IMR-90 (cell line): ENCODE measurements at regions not wholly inside any gene's neighbourhood (a gene's known extent, or its start where the extent isn't known, plus 50 kb on each side); places are given as distances from the start of the nearest gene placed in this dataset.

Source experiments
- ATAC-seq: fragments of 200-7000 bp; cut with Tn5 transposase; 2 replicates; pipeline ENCODE4 v1.9.1; 2020; ENCODE audit warnings: low read depth, mild to moderate bottlenecking, moderate library complexity
- BruUV-seq: library from RNA; stranded (reverse); fragments of 400-500 nt; replicated peaks from 2 replicates; lab custom pipeline; 2021; lab: Mats Ljungman, UMichigan
- CTCF ChIA-PET: fragments of 300-600 bp; formaldehyde crosslinking; extraction: SDS; loops from one replicate; lab custom pipeline; 2021; ENCODE audit warnings: antibody characterized with exemption; lab: Yijun Ruan, JAX
- POLR2A ChIA-PET: fragments of 300-600 bp; sonication (Branson Sonifier 250); formaldehyde crosslinking; loops from one replicate; lab custom pipeline; 2022; ENCODE audit warnings: antibody characterized with exemption; ENCODE audit not compliant: unreplicated experiment; lab: Charles Lee
- DNase-seq: peaks from one replicate; pipeline ENCODE4 v3.0.0; 2013
- H2AFZ ChIP-seq: replicated peaks from 2 replicates; pipeline ENCODE3; 2013; ENCODE audit warnings: low read length, mild to moderate bottlenecking; ENCODE audit not compliant: poor library complexity
- H2AK5ac ChIP-seq: 2 replicates; pipeline ENCODE4 v1.6.1; 2013; ENCODE audit warnings: low read depth, low read length, inconsistent platforms
- H2AK9ac ChIP-seq: replicated peaks from 2 replicates; pipeline ENCODE3; 2013; ENCODE audit warnings: mild to moderate bottlenecking, low read depth, low read length, moderate library complexity; ENCODE audit not compliant: poor library complexity
- H2BK120ac ChIP-seq: 2 replicates; pipeline ENCODE4 v1.6.1; 2013; ENCODE audit warnings: low read depth, low read length, inconsistent platforms
- H2BK15ac ChIP-seq: 3 replicates; pipeline ENCODE4 v1.6.1; 2013; ENCODE audit warnings: low read depth, low read length, inconsistent platforms
- H2BK20ac ChIP-seq: 2 replicates; pipeline ENCODE4 v1.6.1; 2013; ENCODE audit warnings: low read depth, mild to moderate bottlenecking, inconsistent platforms, low read length, moderate library complexity
- H2BK5ac ChIP-seq: 2 replicates; pipeline ENCODE4 v1.6.1; 2013; ENCODE audit warnings: mild to moderate bottlenecking, low read depth, low read length, inconsistent platforms; ENCODE audit not compliant: poor library complexity, severe bottlenecking
- H3K14ac ChIP-seq: replicated peaks from 2 replicates; pipeline ENCODE4 v1.6.1; 2013; ENCODE audit warnings: low read depth, low read length, inconsistent platforms
- H3K18ac ChIP-seq: 2 replicates; pipeline ENCODE4 v1.6.1; 2013; ENCODE audit warnings: low read depth, low read length, control low read depth
- H3K23ac ChIP-seq: 2 replicates; pipeline ENCODE4 v1.6.1; 2013; ENCODE audit warnings: low read depth, low read length, inconsistent platforms
- H3K27ac ChIP-seq: 2 replicates; pipeline ENCODE4 v1.5.1; 2013; ENCODE audit warnings: mild to moderate bottlenecking, control low read depth, low read length; ENCODE audit not compliant: insufficient read depth
- H3K27me3 ChIP-seq: 2 replicates; pipeline ENCODE4 v1.6.1; 2013; ENCODE audit warnings: low read length; ENCODE audit not compliant: control insufficient read depth, insufficient read depth
- H3K36me3 ChIP-seq: 2 replicates; pipeline ENCODE4 v1.6.1; 2013; ENCODE audit warnings: low read length, mixed read lengths; ENCODE audit not compliant: control insufficient read depth, insufficient read depth
- H3K4ac ChIP-seq: 2 replicates; pipeline ENCODE4 v1.6.1; 2013; ENCODE audit warnings: low read depth, low read length, inconsistent platforms
- H3K4me1 ChIP-seq: 2 replicates; pipeline ENCODE4 v1.6.1; 2013; ENCODE audit warnings: low read length, mixed read lengths; ENCODE audit not compliant: control insufficient read depth, insufficient read depth
- H3K4me2 ChIP-seq: 2 replicates; pipeline ENCODE4 v1.6.1; 2013; ENCODE audit warnings: low read depth, mild to moderate bottlenecking, control low read depth, low read length, moderate library complexity
- H3K4me3 ChIP-seq: 2 replicates; pipeline ENCODE4 v1.5.1; 2013; ENCODE audit warnings: low read depth, mild to moderate bottlenecking, control low read depth, low read length, moderate library complexity; ENCODE audit not compliant: insufficient read depth
- H3K56ac ChIP-seq: 2 replicates; pipeline ENCODE4 v1.6.1; 2013; ENCODE audit warnings: low read length, inconsistent platforms; ENCODE audit not compliant: insufficient read depth; ENCODE audit errors: extremely low read depth
- H3K79me1 ChIP-seq, 2 experiments: 2 replicates each; pipeline ENCODE4 v1.6.1; 2013; ENCODE audit warnings: low read length in 2 of 2, inconsistent platforms in 1 of 2, low read depth in 1 of 2
- H3K9ac ChIP-seq: 2 replicates; pipeline ENCODE4 v1.6.1; 2013; ENCODE audit warnings: low read depth, low read length, control low read depth
- H3K9me1 ChIP-seq: 2 replicates; pipeline ENCODE4 v1.6.1; 2013; ENCODE audit warnings: low read length, inconsistent platforms; ENCODE audit not compliant: insufficient read depth
- H3K9me3 ChIP-seq: 2 replicates; pipeline ENCODE4 v1.6.1; 2013; ENCODE audit warnings: low read length; ENCODE audit not compliant: control insufficient read depth, insufficient read depth
- H4K20me1 ChIP-seq: 2 replicates; pipeline ENCODE4 v1.6.1; 2013; ENCODE audit warnings: low read length, inconsistent platforms; ENCODE audit not compliant: insufficient read depth
- H4K5ac ChIP-seq: 2 replicates; pipeline ENCODE4 v1.6.1; 2013; ENCODE audit warnings: mild to moderate bottlenecking, low read depth, low read length, control low read depth
- H4K8ac ChIP-seq, 2 experiments: 2 replicates each; pipeline ENCODE4 v1.6.1; 2013; ENCODE audit warnings: low read depth in 2 of 2, low read length in 2 of 2, control low read depth in 1 of 2, inconsistent platforms in 1 of 2
- H4K91ac ChIP-seq: 2 replicates; pipeline ENCODE4 v1.6.1; 2013; ENCODE audit warnings: low read depth, low read length, inconsistent platforms; ENCODE audit not compliant: insufficient read depth
- BHLHE40 ChIP-seq: fragments of 150-350 bp; IDR thresholded peaks from 2 replicates; pipeline ENCODE4 v1.6.1; 2016; ENCODE audit warnings: mild to moderate bottlenecking, low read depth, low read length
- CEBPB ChIP-seq: IDR thresholded peaks from 2 replicates; pipeline ENCODE4 v1.6.1; 2012; ENCODE audit warnings: low read depth, low read length, improper control_type of control experiment
- CHD1 ChIP-seq: IDR thresholded peaks from 2 replicates; pipeline ENCODE4 v1.6.1; 2012; ENCODE audit warnings: low read depth, low read length, improper control_type of control experiment
- FOS ChIP-seq: fragments of 150-350 bp; IDR thresholded peaks from 2 replicates; pipeline ENCODE4 v1.6.1; 2016; ENCODE audit warnings: low read depth, low read length
- MAFK ChIP-seq: IDR thresholded peaks from 2 replicates; pipeline ENCODE4 v1.6.1; 2012; ENCODE audit warnings: low read depth, low read length, improper control_type of control experiment
- MAZ ChIP-seq: IDR thresholded peaks from 2 replicates; pipeline ENCODE4 v1.6.1; 2012; ENCODE audit warnings: low read depth, mild to moderate bottlenecking, low read length, improper control_type of control experiment, moderate library complexity, borderline replicate concordance
- MXI1 ChIP-seq: IDR thresholded peaks from 2 replicates; pipeline ENCODE4 v1.6.1; 2012; ENCODE audit warnings: low read depth, mild to moderate bottlenecking, low read length, moderate library complexity, borderline replicate concordance
- NFE2L2 ChIP-seq: fragments of 150-350 bp; IDR thresholded peaks from 2 replicates; pipeline ENCODE4 v1.6.1; 2016; ENCODE audit warnings: low read depth, mild to moderate bottlenecking, low read length
- POLR2A ChIP-seq: IDR thresholded peaks from 2 replicates; pipeline ENCODE4 v1.6.1; 2012; ENCODE audit warnings: mild to moderate bottlenecking, low read depth, low read length
- RAD21 ChIP-seq: IDR thresholded peaks from 2 replicates; pipeline ENCODE4 v1.6.1; 2012; ENCODE audit warnings: low read length, improper control_type of control experiment
- RCOR1 ChIP-seq: IDR thresholded peaks from 2 replicates; pipeline ENCODE4 v1.6.1; 2012; ENCODE audit warnings: mild to moderate bottlenecking, low read length, improper control_type of control experiment; ENCODE audit not compliant: insufficient replicate concordance
- RFX5 ChIP-seq: IDR thresholded peaks from 2 replicates; pipeline ENCODE4 v1.8.0; 2012; ENCODE audit warnings: low read depth, mild to moderate bottlenecking, low read length, moderate library complexity
- SMC3 ChIP-seq: fragments of 150-350 bp; IDR thresholded peaks from 2 replicates; pipeline ENCODE4 v1.6.1; 2016; ENCODE audit warnings: low read depth, mild to moderate bottlenecking, antibody characterized with exemption, low read length, moderate library complexity
- WGBS, 2 experiments: methylation state at CpG; one replicate each; pipeline versions ENCODE4 v1.1.5 to v1.1.7; 2013; ENCODE audit warnings: missing lambda C conversion rate in 2 of 2; ENCODE audit not compliant: insufficient read length in 1 of 2; ENCODE audit errors: extremely low coverage in 2 of 2; 5-methylcytosine and 5-hydroxymethylcytosine counted together
- dilution Hi-C: fragments of 300-500 bp; cut with HindIII; formaldehyde crosslinking; loops from one replicate; pipeline ENCODE4 v1.14.3; 2018; ENCODE audit warnings: low sequenced_read_pairs; ENCODE audit not compliant: unreplicated experiment
- in situ Hi-C: fragments of 300-500 bp; cut with MboI; formaldehyde crosslinking; loops from 3 replicates; pipeline ENCODE4 v1.14.3; 2019; ENCODE audit warnings: low sequenced_read_pairs, inconsistent platforms, mixed read lengths
- intact Hi-C: fragments of 100-400 bp; cut with micrococcal nuclease; formaldehyde crosslinking; loops from 2 replicates; pipeline ENCODE4 v1.10.0; 2022
- TF ChIP-seq, protein P1 (sequence below): fragments of 150-350 bp; IDR thresholded peaks from 2 replicates; pipeline ENCODE4 v1.6.1; 2017; ENCODE audit warnings: mild to moderate bottlenecking, antibody characterized with exemption, low read length, low read depth
- TF ChIP-seq, protein P2 (sequence below): conservative IDR thresholded peaks from 2 replicates; pipeline ENCODE4 v1.5.1; 2012; ENCODE audit warnings: mild to moderate bottlenecking, low read depth, low read length, improper control_type of control experiment
- TF ChIP-seq, protein P3 (sequence below): fragments of 150-350 bp; IDR thresholded peaks from 2 replicates; pipeline ENCODE4 v1.6.1; 2016; ENCODE audit warnings: low read depth, mild to moderate bottlenecking, low read length, moderate library complexity, borderline replicate concordance

DNA sequence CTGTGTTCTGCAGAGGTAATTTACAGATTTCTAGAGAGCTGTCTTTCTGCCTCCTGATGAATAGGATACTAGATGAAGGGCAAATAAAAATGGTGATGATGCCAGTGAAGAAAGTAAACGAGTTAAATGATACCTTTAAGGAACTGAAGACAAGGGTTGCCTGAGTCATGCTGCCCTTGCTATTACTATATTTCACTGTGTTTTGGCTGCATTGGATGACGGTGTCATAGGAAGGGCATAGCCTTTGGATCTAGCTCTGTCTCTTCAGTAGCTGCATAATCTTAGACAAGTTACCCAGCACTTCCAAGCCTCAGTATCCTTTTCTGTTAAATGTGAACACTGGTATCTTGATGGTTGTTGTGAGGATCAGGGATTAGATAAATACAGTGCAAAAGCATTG, 131.5 kb upstream of the FGGY start:
- intact Hi-C loops, result no loop called here
- Histone ChIP-seq H3K4ac (no peak overlapping the region), H4K91ac (no peak overlapping the region), H3K9ac (no peak overlapping the region), H3K56ac (no peak overlapping the region), H3K36me3 (no peaks in the 10 kb centered on the region), H3K4me1 (no peaks in the 10 kb centered on the region), H3K27me3 (no peaks in the 10 kb centered on the region), H3K4me2 (no peak overlapping the region), H3K4me3 (no peak overlapping the region), H2BK15ac (no peak overlapping the region), H3K23ac (no peak overlapping the region), H2AK5ac (no peak overlapping the region), H2BK20ac (no peak overlapping the region), H4K20me1 (no peaks in the 10 kb centered on the region), H2BK5ac (no peak overlapping the region), H2AK9ac (no peak overlapping the region), H3K9me3 (no peaks in the 10 kb centered on the region), H2BK120ac (no peak overlapping the region), H3K27ac (no peak overlapping the region), H3K18ac (no peak overlapping the region), H3K9me1 (no peaks in the 10 kb centered on the region), H4K8ac (no peak overlapping the region), H3K14ac (no peak overlapping the region), H4K5ac (no peak overlapping the region), H3K79me1 (no peaks in the 10 kb centered on the region), H2AFZ (no peak overlapping the region)
- ChIA-PET CTCF (no interaction called here), POLR2A (no interaction called here)
- TF ChIP-seq CEBPB (no peak), RAD21 (no peak), POLR2A (no peak), RCOR1 (no peak), FOS (no peak), MAFK (no peak), BHLHE40 (no peak), NFE2L2 (no peak), MXI1 (no peak), CHD1 (no peak), RFX5 (no peak), MAZ (no peak), SMC3 (no peak)
- TF ChIP-seq, protein P1, sequence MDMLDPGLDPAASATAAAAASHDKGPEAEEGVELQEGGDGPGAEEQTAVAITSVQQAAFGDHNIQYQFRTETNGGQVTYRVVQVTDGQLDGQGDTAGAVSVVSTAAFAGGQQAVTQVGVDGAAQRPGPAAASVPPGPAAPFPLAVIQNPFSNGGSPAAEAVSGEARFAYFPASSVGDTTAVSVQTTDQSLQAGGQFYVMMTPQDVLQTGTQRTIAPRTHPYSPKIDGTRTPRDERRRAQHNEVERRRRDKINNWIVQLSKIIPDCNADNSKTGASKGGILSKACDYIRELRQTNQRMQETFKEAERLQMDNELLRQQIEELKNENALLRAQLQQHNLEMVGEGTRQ, result no peak
- TF ChIP-seq, protein P2, sequence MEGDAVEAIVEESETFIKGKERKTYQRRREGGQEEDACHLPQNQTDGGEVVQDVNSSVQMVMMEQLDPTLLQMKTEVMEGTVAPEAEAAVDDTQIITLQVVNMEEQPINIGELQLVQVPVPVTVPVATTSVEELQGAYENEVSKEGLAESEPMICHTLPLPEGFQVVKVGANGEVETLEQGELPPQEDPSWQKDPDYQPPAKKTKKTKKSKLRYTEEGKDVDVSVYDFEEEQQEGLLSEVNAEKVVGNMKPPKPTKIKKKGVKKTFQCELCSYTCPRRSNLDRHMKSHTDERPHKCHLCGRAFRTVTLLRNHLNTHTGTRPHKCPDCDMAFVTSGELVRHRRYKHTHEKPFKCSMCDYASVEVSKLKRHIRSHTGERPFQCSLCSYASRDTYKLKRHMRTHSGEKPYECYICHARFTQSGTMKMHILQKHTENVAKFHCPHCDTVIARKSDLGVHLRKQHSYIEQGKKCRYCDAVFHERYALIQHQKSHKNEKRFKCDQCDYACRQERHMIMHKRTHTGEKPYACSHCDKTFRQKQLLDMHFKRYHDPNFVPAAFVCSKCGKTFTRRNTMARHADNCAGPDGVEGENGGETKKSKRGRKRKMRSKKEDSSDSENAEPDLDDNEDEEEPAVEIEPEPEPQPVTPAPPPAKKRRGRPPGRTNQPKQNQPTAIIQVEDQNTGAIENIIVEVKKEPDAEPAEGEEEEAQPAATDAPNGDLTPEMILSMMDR, result no peak
- TF ChIP-seq, protein P3, sequence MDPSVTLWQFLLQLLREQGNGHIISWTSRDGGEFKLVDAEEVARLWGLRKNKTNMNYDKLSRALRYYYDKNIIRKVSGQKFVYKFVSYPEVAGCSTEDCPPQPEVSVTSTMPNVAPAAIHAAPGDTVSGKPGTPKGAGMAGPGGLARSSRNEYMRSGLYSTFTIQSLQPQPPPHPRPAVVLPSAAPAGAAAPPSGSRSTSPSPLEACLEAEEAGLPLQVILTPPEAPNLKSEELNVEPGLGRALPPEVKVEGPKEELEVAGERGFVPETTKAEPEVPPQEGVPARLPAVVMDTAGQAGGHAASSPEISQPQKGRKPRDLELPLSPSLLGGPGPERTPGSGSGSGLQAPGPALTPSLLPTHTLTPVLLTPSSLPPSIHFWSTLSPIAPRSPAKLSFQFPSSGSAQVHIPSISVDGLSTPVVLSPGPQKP, result no peak
- dilution Hi-C loops, result no loop called here
- BruUV-seq, result no TSS peak
- in situ Hi-C loops, result no loop called here
- no peak for DNase-seq
- WGBS, 2 experiments, result no CpG with 5 or more reads among the region's 2 CpGs
- ATAC-seq, result no peak
